ENCODE measurements at regions not wholly inside any gene's neighbourhood (a gene's known extent, or its start where the extent isn't known, plus 50 kb on each side); places are given as distances from the start of the nearest gene placed in this dataset.

DNA sequence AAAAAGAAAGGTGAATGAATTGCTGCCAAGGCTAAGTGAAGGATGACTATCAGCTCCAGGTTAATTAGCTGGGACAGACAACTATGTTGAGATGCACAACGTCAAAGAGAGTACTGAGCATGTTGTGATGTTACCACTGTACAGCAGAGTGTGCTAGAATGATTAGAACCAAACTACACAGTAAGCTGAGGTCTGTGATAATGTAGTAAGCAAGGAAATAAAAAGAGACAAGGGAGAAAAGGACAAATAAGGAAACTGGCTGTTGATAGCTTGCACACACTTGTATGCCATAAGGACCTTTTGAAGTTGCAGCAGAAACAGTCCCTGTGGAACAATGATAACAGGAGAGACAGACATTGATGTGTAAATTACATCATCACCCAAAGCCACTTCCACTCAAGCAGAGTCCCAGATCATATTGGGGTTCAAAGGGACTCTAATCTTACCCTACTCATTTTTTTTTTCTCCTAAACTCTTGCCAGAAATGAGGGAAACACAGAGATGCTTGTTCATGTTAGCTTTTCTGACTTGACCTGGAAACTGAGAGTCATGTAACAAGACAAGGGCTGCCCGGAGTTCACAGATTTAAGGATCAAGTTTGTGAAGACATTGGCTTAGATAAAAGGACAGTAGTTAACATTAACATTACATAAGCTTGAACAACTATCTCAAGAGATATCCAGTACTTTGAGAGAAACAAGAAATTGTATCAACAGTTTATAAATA, 189.9 kb downstream of the CENPW start:
- TF ChIP-seq ZNF23 (tag by site-specific recombination; IDR thresholded peaks at IDR 0.05; ENCODE audit: borderline replicate concordance) (no peak), TCF7L2 (IDR thresholded peaks at IDR 0.05; ENCODE audit: borderline replicate concordance, low read depth, low read length) (no peak), ZNF24 (tag by site-specific recombination; IDR thresholded peaks at IDR 0.05) (no peak), ZSCAN5A (tag by site-specific recombination; IDR thresholded peaks at IDR 0.05) (no peak), ZNF843 (tag by site-specific recombination; IDR thresholded peaks at IDR 0.05) (no peak), ZNF211 (tag by site-specific recombination; IDR thresholded peaks at IDR 0.05; ENCODE audit: low read depth) (no peak), KLF16 (tag by site-specific recombination; IDR thresholded peaks at IDR 0.05) (no peak), ZNF214 (tag by site-specific recombination; IDR thresholded peaks at IDR 0.05; ENCODE audit: borderline replicate concordance) (no peak), ZFP41 (tag by site-specific recombination; IDR thresholded peaks at IDR 0.05; ENCODE audit: borderline replicate concordance) (no peak)
- no peak overlapping the region for H3K27ac ChIP-seq (ENCODE audit: extremely low read depth, low read depth, low read length)
- POLR2A ChIA-PET, result no interaction called here
- H3K9me3 ChIP-seq (ENCODE audit: control insufficient read depth, insufficient read depth, low read depth, low read length), result no peaks in the 10 kb centered on the region
- no peaks in the 10 kb centered on the region for H3K4me1 ChIP-seq (ENCODE audit: control insufficient read depth, insufficient read depth, low read length)
- CTCF ChIA-PET, result no interaction called here
- no peak overlapping the region for H3K4me3 ChIP-seq (ENCODE audit: low read depth, low read length)
- H3K36me3 ChIP-seq (ENCODE audit: control insufficient read depth in 2 of 2, insufficient read depth in 1 of 2, low read length in 2 of 2), result no peaks in the 10 kb centered on the region

GRCh38 chr6:126530775-126531174, 190.9 kb downstream of the CENPW start:
- POLR2A ChIA-PET, result no interaction called here
- Histone ChIP-seq H3K36me3 (ENCODE audit: control insufficient read depth in 2 of 2, insufficient read depth in 1 of 2, low read length in 2 of 2) (no peaks in the 10 kb centered on the region), H3K9me3 (ENCODE audit: control insufficient read depth, insufficient read depth, low read depth, low read length) (no peaks in the 10 kb centered on the region), H3K4me1 (ENCODE audit: control insufficient read depth, insufficient read depth, low read length) (no peaks in the 10 kb centered on the region), H3K27ac (ENCODE audit: extremely low read depth, low read depth, low read length) (no peak overlapping the region), H3K4me3 (ENCODE audit: low read depth, low read length) (no peak overlapping the region)
- TF ChIP-seq ZSCAN23 (tag by site-specific recombination; IDR thresholded peaks at IDR 0.05) (no peak), YY2 (tag by site-specific recombination; IDR thresholded peaks at IDR 0.05) (no peak), WT1 (tag by site-specific recombination; IDR thresholded peaks at IDR 0.05) (no peak), ZNF645 (tag by site-specific recombination; IDR thresholded peaks at IDR 0.05) (no peak), ZNF48 (tag by site-specific recombination; IDR thresholded peaks at IDR 0.05) (no peak), ZNF274 (IDR thresholded peaks at IDR 0.05; ENCODE audit: low read length) (no peak), ZNF274 (tag by site-specific recombination; IDR thresholded peaks at IDR 0.05; ENCODE audit: borderline replicate concordance) (no peak), TRIM28 (IDR thresholded peaks at IDR 0.05; ENCODE audit: borderline replicate concordance, low read length) (no peak), GLIS2 (tag by site-specific recombination; IDR thresholded peaks at IDR 0.05) (no peak), ZXDB (tag by site-specific recombination; IDR thresholded peaks at IDR 0.05) (no peak), ZNF433 (tag by site-specific recombination; IDR thresholded peaks at IDR 0.05; ENCODE audit: low read depth) (no peak)
- CTCF ChIA-PET, result interaction anchor here (0.6 to 0.7 kb wide), 3 partner anchors 18 to 156 kb away, joined by 3 to 6 read pairs (median 6); no protein-coding TSS in a partner anchor

- H3K36me3 ChIP-seq (ENCODE audit: control insufficient read depth in 2 of 2, insufficient read depth in 1 of 2, low read length in 2 of 2), result no peaks in the 10 kb centered on the region
- no peaks in the 10 kb centered on the region for H3K9me3 ChIP-seq (ENCODE audit: control insufficient read depth, insufficient read depth, low read depth, low read length)
- POLR2A ChIA-PET, result no interaction called here
- no peak overlapping the region for H3K27ac ChIP-seq (ENCODE audit: extremely low read depth, low read depth, low read length)
- no peaks in the 10 kb centered on the region for H3K4me1 ChIP-seq (ENCODE audit: control insufficient read depth, insufficient read depth, low read length)
- no peak overlapping the region for H3K4me3 ChIP-seq (ENCODE audit: low read depth, low read length)
- CTCF ChIA-PET, result no interaction called here
- TF ChIP-seq, protein P1, sequence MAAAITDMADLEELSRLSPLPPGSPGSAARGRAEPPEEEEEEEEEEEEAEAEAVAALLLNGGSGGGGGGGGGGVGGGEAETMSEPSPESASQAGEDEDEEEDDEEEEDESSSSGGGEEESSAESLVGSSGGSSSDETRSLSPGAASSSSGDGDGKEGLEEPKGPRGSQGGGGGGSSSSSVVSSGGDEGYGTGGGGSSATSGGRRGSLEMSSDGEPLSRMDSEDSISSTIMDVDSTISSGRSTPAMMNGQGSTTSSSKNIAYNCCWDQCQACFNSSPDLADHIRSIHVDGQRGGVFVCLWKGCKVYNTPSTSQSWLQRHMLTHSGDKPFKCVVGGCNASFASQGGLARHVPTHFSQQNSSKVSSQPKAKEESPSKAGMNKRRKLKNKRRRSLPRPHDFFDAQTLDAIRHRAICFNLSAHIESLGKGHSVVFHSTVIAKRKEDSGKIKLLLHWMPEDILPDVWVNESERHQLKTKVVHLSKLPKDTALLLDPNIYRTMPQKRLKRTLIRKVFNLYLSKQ (tag by site-specific recombination; IDR thresholded peaks at IDR 0.05; ENCODE audit: borderline replicate concordance), result no peak
- no peak for TF ChIP-seq ZFP41 (tag by site-specific recombination; IDR thresholded peaks at IDR 0.05; ENCODE audit: borderline replicate concordance)
- TF ChIP-seq, protein P2, sequence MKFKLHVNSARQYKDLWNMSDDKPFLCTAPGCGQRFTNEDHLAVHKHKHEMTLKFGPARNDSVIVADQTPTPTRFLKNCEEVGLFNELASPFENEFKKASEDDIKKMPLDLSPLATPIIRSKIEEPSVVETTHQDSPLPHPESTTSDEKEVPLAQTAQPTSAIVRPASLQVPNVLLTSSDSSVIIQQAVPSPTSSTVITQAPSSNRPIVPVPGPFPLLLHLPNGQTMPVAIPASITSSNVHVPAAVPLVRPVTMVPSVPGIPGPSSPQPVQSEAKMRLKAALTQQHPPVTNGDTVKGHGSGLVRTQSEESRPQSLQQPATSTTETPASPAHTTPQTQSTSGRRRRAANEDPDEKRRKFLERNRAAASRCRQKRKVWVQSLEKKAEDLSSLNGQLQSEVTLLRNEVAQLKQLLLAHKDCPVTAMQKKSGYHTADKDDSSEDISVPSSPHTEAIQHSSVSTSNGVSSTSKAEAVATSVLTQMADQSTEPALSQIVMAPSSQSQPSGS (tag by site-specific recombination; IDR thresholded peaks at IDR 0.05; ENCODE audit: low read depth), result no peak
- no peak for TF ChIP-seq ZNF513 (tag by site-specific recombination; IDR thresholded peaks at IDR 0.05)
- no peak for TF ChIP-seq ZNF558 (tag by site-specific recombination; IDR thresholded peaks at IDR 0.05)
- TF ChIP-seq ZFHX2 (tag by site-specific recombination; conservative IDR thresholded peaks at IDR 0.05), result no peak
- TF ChIP-seq ZSCAN30 (tag by site-specific recombination; IDR thresholded peaks at IDR 0.05), result no peak
Observed at GRCh38 chr6:126531286-126531685, 191.4 kb downstream of the CENPW start.

Measured in HEK293 (cell line).